ENCODE measurements at regions not wholly inside any gene's neighbourhood (a gene's known extent, or its start where the extent isn't known, plus 50 kb on each side); places are given as distances from the start of the nearest gene placed in this dataset.

DNA sequence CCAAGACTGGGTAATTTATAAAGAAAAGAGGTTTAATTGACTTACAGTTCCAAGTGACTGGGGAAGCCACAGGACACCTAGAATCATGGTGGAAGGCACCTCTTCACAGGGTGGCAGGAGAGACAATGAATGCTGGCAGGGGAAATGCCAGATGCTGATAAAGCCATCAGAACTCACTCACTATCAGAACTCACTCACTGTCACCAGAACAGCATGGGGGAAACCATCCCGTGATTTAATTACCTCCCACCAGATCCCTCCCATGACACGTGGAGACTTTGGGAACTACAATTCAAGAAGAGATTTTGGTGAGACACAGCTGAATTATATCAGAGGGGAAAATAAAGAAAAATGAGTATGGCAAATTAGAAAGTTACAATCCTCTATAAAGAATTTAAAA is 310.9 kb downstream of the BCHE start:
- Mint-ChIP-seq H3K27ac (no peak overlapping the region), H3K36me3 (ENCODE audit: low read depth) (no peaks in the 10 kb centered on the region), H3K4me1 (no peaks in the 10 kb centered on the region), H3K27me3 (no peaks in the 10 kb centered on the region), H3K9me3 (no peaks in the 10 kb centered on the region), H3K4me3 (no peak overlapping the region)
- no peak for ATAC-seq (ENCODE audit: low read depth)
- intact Hi-C loops (cut with micrococcal nuclease) = no loop called here
- TF ChIP-seq, protein P1, sequence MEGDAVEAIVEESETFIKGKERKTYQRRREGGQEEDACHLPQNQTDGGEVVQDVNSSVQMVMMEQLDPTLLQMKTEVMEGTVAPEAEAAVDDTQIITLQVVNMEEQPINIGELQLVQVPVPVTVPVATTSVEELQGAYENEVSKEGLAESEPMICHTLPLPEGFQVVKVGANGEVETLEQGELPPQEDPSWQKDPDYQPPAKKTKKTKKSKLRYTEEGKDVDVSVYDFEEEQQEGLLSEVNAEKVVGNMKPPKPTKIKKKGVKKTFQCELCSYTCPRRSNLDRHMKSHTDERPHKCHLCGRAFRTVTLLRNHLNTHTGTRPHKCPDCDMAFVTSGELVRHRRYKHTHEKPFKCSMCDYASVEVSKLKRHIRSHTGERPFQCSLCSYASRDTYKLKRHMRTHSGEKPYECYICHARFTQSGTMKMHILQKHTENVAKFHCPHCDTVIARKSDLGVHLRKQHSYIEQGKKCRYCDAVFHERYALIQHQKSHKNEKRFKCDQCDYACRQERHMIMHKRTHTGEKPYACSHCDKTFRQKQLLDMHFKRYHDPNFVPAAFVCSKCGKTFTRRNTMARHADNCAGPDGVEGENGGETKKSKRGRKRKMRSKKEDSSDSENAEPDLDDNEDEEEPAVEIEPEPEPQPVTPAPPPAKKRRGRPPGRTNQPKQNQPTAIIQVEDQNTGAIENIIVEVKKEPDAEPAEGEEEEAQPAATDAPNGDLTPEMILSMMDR (IDR thresholded peaks at IDR 0.05) = no peak
- POLR2A ChIA-PET = no interaction called here
- CTCF ChIA-PET = no interaction called here
- no peak for DNase-seq

DNA sequence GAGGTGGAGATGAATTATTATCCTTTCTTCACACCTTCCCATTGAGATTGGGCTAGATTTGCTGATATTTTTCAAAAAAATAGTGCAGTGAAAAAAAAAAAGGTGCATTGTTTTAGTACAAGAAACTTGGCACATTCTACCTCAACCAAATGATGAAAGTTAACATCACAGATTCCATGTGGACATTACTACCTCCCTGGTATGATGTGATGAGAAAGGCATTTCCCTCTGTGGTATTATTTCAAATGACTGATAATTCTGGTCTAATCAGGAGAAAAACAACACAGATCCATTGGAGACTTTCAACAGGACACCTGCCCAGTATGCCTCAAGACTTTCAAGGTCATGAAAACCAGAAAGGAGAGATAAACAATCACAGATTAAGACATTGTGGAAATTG is 313.4 kb downstream of the BCHE start:
- H3K27me3 Mint-ChIP-seq = no peaks in the 10 kb centered on the region
- H3K27ac Mint-ChIP-seq = no peak overlapping the region
- DNase-seq (no peak), ATAC-seq (ENCODE audit: low read depth) (no peak)
- CTCF ChIA-PET = no interaction called here
- TF ChIP-seq, protein P1 (IDR thresholded peaks at IDR 0.05) = no peak
- intact Hi-C loops (cut with micrococcal nuclease) = no loop called here
- H3K4me1 Mint-ChIP-seq = no peaks in the 10 kb centered on the region
- no peaks in the 10 kb centered on the region for H3K9me3 Mint-ChIP-seq
- H3K4me3 Mint-ChIP-seq = no peak overlapping the region
- H3K36me3 Mint-ChIP-seq (ENCODE audit: low read depth) = no peaks in the 10 kb centered on the region
- POLR2A ChIA-PET = no interaction called here

DNA sequence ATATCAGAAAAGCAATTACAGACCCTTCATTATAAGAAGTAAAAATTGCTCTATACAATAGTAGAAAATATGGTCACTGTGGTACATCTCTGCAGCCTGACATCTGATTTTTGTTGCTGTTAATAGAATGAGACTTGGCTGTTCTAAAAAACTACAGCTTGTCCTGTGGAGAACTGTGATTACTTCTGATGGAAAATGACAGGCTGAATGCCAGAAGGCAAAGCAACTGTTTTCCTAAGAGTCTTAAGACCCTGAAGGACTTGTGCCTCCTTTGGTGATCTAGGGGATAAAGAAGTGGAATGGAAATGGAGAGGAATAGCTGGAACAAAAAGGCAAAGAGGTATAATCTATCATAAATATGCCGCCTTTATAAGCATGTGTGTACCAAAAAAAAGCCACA is 314.8 kb downstream of the BCHE start:
- H3K27ac Mint-ChIP-seq = no peak overlapping the region
- ChIA-PET CTCF (no interaction called here), POLR2A (no interaction called here)
- no peaks in the 10 kb centered on the region for H3K36me3 Mint-ChIP-seq (ENCODE audit: low read depth)
- H3K9me3 Mint-ChIP-seq = no peaks in the 10 kb centered on the region
- no peaks in the 10 kb centered on the region for H3K27me3 Mint-ChIP-seq
- intact Hi-C loops (cut with micrococcal nuclease) = no loop called here
- no peaks in the 10 kb centered on the region for H3K4me1 Mint-ChIP-seq
- ATAC-seq (ENCODE audit: low read depth) (no peak), DNase-seq (no peak)
- TF ChIP-seq, protein P1 (IDR thresholded peaks at IDR 0.05) = no peak
- no peak overlapping the region for H3K4me3 Mint-ChIP-seq

DNA sequence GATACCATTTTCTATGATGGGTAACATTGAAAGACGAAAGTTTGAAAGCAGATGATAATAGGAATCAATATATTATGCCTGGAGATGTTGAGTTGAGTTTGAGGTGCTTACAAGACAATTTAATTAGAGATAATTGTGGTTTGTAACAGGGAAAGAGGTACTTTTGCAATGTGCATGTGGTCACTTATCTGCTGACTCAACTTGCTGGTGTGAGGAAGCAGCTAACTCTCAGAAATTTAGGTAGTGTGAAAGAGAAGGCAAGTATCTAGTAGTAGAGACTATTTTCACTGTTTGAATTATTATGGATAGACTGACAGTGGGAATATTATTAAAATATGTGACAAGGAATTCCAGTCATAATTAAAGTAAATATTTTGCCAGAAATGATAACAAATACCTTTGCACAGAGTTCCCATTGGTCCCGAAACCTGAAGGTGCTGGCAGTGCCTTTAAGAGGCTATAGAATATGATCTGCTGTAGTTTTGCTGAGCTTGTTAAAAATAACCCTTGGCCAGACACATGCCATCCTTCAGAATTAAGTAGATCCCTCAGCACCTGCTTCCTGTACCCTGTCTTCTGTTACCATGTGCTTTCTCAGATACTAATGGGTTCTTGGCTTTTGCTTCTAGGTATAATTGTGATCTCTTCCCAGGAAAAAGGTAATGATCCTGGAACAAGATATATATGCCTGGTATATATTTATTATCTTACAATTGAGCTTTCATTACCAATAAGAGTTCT is 315.9 kb downstream of the BCHE start:
- H3K9me3 Mint-ChIP-seq = no peaks in the 10 kb centered on the region
- no peaks in the 10 kb centered on the region for H3K36me3 Mint-ChIP-seq (ENCODE audit: low read depth)
- ChIA-PET POLR2A (no interaction called here), CTCF (no interaction called here)
- no peak overlapping the region for H3K4me3 Mint-ChIP-seq
- intact Hi-C loops (cut with micrococcal nuclease) = no loop called here
- H3K4me1 Mint-ChIP-seq = no peaks in the 10 kb centered on the region
- ATAC-seq (ENCODE audit: low read depth) (no peak), DNase-seq (no peak)
- H3K27me3 Mint-ChIP-seq = no peaks in the 10 kb centered on the region
- no peak overlapping the region for H3K27ac Mint-ChIP-seq
- TF ChIP-seq, protein P1 (IDR thresholded peaks at IDR 0.05) = no peak

DNA sequence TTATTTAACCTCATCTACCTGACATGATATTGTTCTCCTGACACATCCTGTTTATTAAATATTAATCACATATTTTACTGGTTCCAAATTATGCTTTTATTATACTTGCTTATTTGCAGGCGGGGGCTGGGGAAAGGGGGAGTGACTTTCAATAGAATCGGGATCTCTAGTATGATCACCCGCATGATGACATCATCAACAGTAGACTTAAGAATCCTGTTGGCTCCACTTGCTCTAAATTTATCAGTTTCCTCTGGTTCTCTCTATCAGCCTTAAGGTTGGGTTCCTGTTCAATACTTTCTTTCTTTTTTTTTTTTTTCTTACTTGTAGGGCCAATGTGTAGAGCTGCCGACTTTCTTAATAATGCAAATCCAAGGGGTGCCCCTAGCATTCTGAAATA is 317.5 kb downstream of the BCHE start:
- ChIA-PET POLR2A (no interaction called here), CTCF (no interaction called here)
- Mint-ChIP-seq H3K4me1 (no peaks in the 10 kb centered on the region), H3K9me3 (peaks cover 2% of the 10 kb centered on the region), H3K27ac (no peak overlapping the region), H3K36me3 (ENCODE audit: low read depth) (no peaks in the 10 kb centered on the region), H3K27me3 (no peaks in the 10 kb centered on the region), H3K4me3 (no peak overlapping the region)
- intact Hi-C loops (cut with micrococcal nuclease) = no loop called here
- no peak for DNase-seq
- TF ChIP-seq, protein P1 (IDR thresholded peaks at IDR 0.05) = no peak
- ATAC-seq (ENCODE audit: low read depth) = no peak
